ENCODE measurements at regions not wholly inside any gene's neighbourhood (a gene's known extent, or its start where the extent isn't known, plus 50 kb on each side); places are given as distances from the start of the nearest gene placed in this dataset.
A peak's percentile ranks its signal among the peaks of the same experiment; 100 is the strongest.

DNA sequence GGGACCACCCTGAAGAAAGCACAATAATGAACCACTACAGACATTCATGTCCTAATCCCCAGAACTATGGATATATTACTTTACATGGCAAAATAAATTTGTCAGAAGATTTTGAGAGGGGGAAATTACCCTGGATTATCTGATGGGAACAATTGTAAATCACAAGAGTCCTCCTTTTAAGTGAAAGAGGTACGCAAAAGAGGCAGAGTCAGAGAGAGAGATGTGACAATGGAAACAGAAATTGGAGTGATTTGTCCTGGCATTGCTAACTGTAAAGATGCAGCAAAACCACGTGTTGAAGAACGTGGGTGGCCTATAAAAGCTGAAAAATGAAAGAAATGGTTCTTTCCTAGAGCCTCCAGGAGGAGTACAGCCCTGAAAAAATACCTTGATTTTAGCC is 1121.4 kb upstream of the ALCAM start:
- Histone ChIP-seq H2BK5ac (ENCODE audit: low read depth, low read length) (no peak overlapping the region), H4K91ac (replicated peaks; ENCODE audit: insufficient read length, low read length) (no peak overlapping the region), H4K20me1 (replicated peaks in 1 of 2; ENCODE audit: control insufficient read depth in 1 of 2, insufficient read depth in 2 of 2, low read length in 2 of 2) (no peaks in the 10 kb centered on the region), H4K5ac (ENCODE audit: insufficient read length, low read depth, low read length) (no peak overlapping the region), H3K4me2 (ENCODE audit: insufficient read depth in 1 of 2, low read depth in 2 of 2, low read length in 2 of 2) (no peak overlapping the region), H3K27ac (ENCODE audit: low read depth, low read length) (no peak overlapping the region), H3K56ac (replicated peaks; ENCODE audit: insufficient read length, low read depth, low read length) (no peak overlapping the region), H3K9me3 (ENCODE audit: insufficient read depth in 2 of 2, low read depth in 1 of 2, low read length in 1 of 2) (no peaks in the 10 kb centered on the region), H2BK120ac (replicated peaks; ENCODE audit: low read depth, low read length) (no peak overlapping the region), H2AK5ac (ENCODE audit: low read depth, low read length) (no peak overlapping the region), H3K9ac (replicated peaks in 1 of 4; ENCODE audit: extremely low read depth in 1 of 4, low read depth in 3 of 4, low read length in 3 of 4) (no peak overlapping the region), H3K4ac (replicated peaks; ENCODE audit: insufficient read length, low read depth, low read length) (no peak overlapping the region), H3K23ac (ENCODE audit: insufficient read length) (no peak overlapping the region), H4K8ac (ENCODE audit: extremely low read depth, insufficient read depth, low read length) (no peak overlapping the region), H3K79me2 (ENCODE audit: control insufficient read depth in 1 of 2, insufficient read depth in 2 of 2, low read length in 2 of 2) (no peaks in the 10 kb centered on the region), H3K14ac (ENCODE audit: insufficient read length) (no peak overlapping the region), H3K79me1 (ENCODE audit: low read depth, low read length) (no peaks in the 10 kb centered on the region), H2BK15ac (ENCODE audit: low read length) (no peak overlapping the region), H3K36me3 (ENCODE audit: control insufficient read depth in 2 of 4, insufficient read depth in 4 of 4, low read length in 3 of 4) (no peaks in the 10 kb centered on the region), H3K27me3 (replicated peaks in 1 of 4; ENCODE audit: control insufficient read depth in 3 of 4, extremely low read depth in 1 of 4, insufficient read depth in 3 of 4, low read length in 3 of 4) (no peaks in the 10 kb centered on the region), H2BK20ac (ENCODE audit: low read length) (no peak overlapping the region), H2AFZ (ENCODE audit: low read length) (peak overlapping the region; percentile 70; the same call in 1 of the 2 replicates), H3K4me3 (ENCODE audit: extremely low read depth in 1 of 4, insufficient read depth in 2 of 4, low read depth in 3 of 4, low read length in 4 of 4) (no peak overlapping the region), H3K23me2 (ENCODE audit: low read depth, low read length) (no peaks in the 10 kb centered on the region), H3K4me1 (replicated peaks in 1 of 4; ENCODE audit: control insufficient read depth in 3 of 4, insufficient read depth in 4 of 4, low read length in 3 of 4) (no peaks in the 10 kb centered on the region), H3K18ac (ENCODE audit: extremely low read depth, low read length) (no peak overlapping the region), H2BK12ac (ENCODE audit: low read depth, low read length) (no peak overlapping the region)
- DNase-seq (ENCODE audit: low read depth in 1 of 2, low spot score in 2 of 2) (no peak), FAIRE-seq (no peak)
- CTCF ChIA-PET (ENCODE audit: partially characterized antibody), result interaction anchor here (0.7 to 4.0 kb wide), 2 partner anchors 16 to 28 kb away, joined by 3 to 17 read pairs; no protein-coding TSS in a partner anchor
- POLR2A ChIA-PET (ENCODE audit: partially characterized antibody), result interaction anchor here (0.5 kb wide), 1 partner anchor 356 kb away, joined by 4 read pairs; no protein-coding TSS in a partner anchor
- WGBS, 2 experiments (ENCODE audit: extremely low coverage in 1 of 2, insufficient coverage in 1 of 2, insufficient read length in 1 of 2, insufficient replicate concordance in 2 of 2, low coverage in 1 of 2, low lambda C conversion rate in 2 of 2, missing lambda C conversion rate in 1 of 2), result 83% methylated on average over 3 of the region's 3 CpGs; no CpG with 5 or more reads in 1 of the 2 experiments
- no peak for TF ChIP-seq EGR1 (IDR thresholded peaks at IDR 0.05; ENCODE audit: borderline replicate concordance, low read depth, low read length)
- TF ChIP-seq, protein P1, sequence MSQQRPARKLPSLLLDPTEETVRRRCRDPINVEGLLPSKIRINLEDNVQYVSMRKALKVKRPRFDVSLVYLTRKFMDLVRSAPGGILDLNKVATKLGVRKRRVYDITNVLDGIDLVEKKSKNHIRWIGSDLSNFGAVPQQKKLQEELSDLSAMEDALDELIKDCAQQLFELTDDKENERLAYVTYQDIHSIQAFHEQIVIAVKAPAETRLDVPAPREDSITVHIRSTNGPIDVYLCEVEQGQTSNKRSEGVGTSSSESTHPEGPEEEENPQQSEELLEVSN (IDR thresholded peaks at IDR 0.05), result no peak
- TF ChIP-seq TBP (IDR thresholded peaks at IDR 0.05; ENCODE audit: low read depth, low read length), result no peak
- no peak for TF ChIP-seq TAF7 (optimal IDR thresholded peaks at IDR 0.05; ENCODE audit: borderline replicate concordance, low read depth, low read length)
- TF ChIP-seq CBX5 (IDR thresholded peaks at IDR 0.05; ENCODE audit: low read depth, low read length), result no peak
- TF ChIP-seq JUND (IDR thresholded peaks at IDR 0.05; ENCODE audit: low read length), result no peak
- no peak for TF ChIP-seq CHD1 (IDR thresholded peaks at IDR 0.05; ENCODE audit: low read depth, low read length)
- TF ChIP-seq HDAC6 (IDR thresholded peaks at IDR 0.05; ENCODE audit: low read depth, low read length), result no peak
- TF ChIP-seq TEAD4 (IDR thresholded peaks at IDR 0.05; ENCODE audit: low read depth, low read length), result no peak
